ENCODE measurements at regions not wholly inside any gene's neighbourhood (a gene's known extent, or its start where the extent isn't known, plus 50 kb on each side); places are given as distances from the start of the nearest gene placed in this dataset.
"Not testable (repeated sequence)": the region's sequence is repeated elsewhere in the genome, so short reads cannot be mapped to it uniquely, and the experiment has no call there.

DNA sequence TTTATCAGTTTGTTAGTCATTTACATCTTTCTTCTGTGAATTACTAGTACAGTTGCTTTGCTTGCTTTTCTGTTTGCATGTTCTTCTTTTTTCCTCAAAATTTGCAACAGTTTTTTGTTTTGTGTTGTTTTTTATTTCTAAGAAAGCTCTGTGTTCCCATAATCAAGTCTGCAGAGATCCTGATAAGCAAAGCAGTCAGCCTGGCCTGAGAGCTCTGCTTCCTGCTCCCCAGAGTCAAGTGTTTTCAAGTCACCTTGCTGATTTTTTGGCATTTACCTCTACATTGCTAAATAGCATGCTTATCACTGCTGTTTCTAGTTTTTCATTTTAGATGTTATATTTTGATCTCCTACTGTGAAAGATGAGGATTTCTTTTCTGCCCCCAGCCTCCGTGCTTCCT lies 113.2 kb downstream of the CDRT15L2 start:
- TF ChIP-seq CTCF, POLR2A, POLR2AphosphoS5 (IDR thresholded peaks at IDR 0.05): not testable (repeated sequence)

Measured in prostate gland (tissue), 2 donors.